ENCODE measurements at regions not wholly inside any gene's neighbourhood (a gene's known extent, or its start where the extent isn't known, plus 50 kb on each side); places are given as distances from the start of the nearest gene placed in this dataset.

GRCh38 chr5:133663397-133664054 is 51.2 kb upstream of the FSTL4 start:
- ATAC-seq (ENCODE audit: low read depth) (no peak), DNase-seq (no peak)
- Mint-ChIP-seq H3K27me3 (peaks cover 18% of the 10 kb centered on the region), H3K27ac (no peak overlapping the region), H3K9me3 (no peaks in the 10 kb centered on the region), H3K36me3 (no peaks in the 10 kb centered on the region), H3K4me3 (no peak overlapping the region), H3K4me1 (no peaks in the 10 kb centered on the region)
- POLR2A ChIA-PET = no interaction called here

DNA sequence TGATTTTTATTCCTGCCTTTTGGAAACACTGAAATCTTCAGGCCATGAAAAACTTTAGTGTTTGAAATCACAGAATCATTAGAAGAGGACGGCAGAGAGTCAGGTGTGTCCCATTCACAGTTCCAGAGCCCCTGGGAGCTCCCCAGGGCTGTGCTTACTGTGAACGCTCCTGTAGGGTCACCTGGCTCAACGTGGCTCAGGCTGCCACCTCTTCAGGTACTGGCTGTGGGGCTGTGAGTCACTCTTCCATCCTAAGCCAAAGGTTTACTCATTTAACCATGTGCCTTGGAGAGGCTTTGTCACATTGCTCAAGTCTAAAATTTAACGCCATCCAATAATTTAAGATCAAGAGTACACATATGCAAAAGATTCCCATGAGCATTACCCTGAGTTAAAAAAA is 50.2 kb upstream of the FSTL4 start:
- Mint-ChIP-seq H3K27me3 (peaks cover 22% of the 10 kb centered on the region), H3K36me3 (no peaks in the 10 kb centered on the region), H3K9me3 (no peaks in the 10 kb centered on the region), H3K4me1 (no peaks in the 10 kb centered on the region), H3K4me3 (no peak overlapping the region), H3K27ac (no peak overlapping the region)
- ATAC-seq (ENCODE audit: low read depth) = no peak
- no peak for DNase-seq
- POLR2A ChIA-PET = no interaction called here

All from activated naive CD8-positive, alpha-beta T cell treated with anti-CD3 and anti-CD28 coated beads, Interleukin-2, amount 10 ng/mL, durations not matched to agents 7 days and 5 days (primary cell).